HuH-7.5 (cell line): ENCODE measurements at regions not wholly inside any gene's neighbourhood (a gene's known extent, or its start where the extent isn't known, plus 50 kb on each side); places are given as distances from the start of the nearest gene placed in this dataset.
A peak's percentile ranks its signal among the peaks of the same experiment; 100 is the strongest.

Experiments used
- DNase-seq: peaks from one replicate; pipeline ENCODE4 v3.0.0; 2011; ENCODE audit warnings: low spot score

DNA sequence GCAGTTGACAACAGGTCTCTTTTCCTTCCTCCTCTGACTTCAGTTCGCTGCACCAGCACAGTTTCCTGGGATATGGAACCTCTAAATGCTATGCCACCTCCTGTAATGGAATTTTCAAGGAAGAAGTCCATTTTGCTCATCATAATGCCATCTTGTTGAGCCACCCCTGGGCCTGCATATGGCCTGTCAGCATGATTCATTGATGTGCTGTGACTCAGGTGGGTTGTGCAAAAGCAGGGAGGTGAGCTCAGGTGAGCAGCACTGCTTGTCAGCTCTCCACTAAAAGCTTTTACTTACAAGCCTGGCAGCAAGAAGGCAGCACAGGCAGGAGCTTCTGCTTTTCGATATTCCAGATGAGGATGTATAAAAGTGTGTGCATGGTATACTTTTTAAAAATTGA is 247.1 kb upstream of the LMCD1 start:
- no peak for DNase-seq

DNA sequence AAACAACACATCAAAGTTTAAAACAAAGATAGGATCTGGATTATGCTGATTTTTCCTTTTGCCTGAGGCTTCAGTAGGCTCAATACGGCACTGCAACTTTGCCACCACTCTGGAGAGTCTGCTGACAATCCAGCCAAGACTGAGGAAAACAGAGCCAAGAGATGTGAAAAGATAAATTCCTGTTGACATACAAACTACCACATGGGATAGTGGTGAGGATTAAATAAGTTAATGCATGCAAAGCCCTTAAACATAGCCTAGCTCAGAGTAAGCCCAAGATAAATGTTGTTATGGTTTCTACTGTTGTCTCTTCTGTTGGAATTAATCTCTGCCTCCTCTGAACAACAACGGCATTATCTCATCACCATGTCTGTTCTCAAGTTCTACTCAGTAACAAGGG is 245.9 kb upstream of the LMCD1 start:
- DNase-seq = no peak

DNA sequence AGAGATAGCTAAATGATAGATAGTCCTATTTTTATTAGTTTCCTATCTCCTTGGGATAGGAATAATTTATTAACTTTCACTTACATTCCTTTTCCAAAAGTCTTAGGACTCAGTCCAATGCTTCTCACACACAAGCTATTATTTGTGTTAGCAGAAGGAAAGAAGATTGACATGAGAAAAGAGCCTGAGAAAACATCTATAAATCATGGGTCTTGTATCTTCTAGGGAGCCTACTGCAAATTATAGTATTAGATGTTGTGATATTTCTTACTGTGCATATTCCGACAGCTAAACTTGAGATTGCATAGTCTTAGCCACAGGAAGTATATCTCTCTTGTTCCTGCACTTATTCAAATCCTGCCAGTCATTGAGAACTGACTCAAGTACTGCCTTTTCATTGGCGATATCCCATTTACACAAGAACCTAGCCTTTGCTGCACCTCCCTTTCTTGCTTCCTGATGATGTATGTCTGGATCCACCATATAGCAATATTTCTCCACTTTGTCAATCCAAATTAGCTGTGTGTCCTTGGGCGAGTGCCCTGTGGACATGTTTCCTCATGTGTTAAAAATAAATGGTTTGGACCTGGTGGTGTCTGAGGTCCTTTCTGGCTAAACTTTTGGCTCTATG is 245.1 kb upstream of the LMCD1 start:
- DNase-seq = no peak

DNA sequence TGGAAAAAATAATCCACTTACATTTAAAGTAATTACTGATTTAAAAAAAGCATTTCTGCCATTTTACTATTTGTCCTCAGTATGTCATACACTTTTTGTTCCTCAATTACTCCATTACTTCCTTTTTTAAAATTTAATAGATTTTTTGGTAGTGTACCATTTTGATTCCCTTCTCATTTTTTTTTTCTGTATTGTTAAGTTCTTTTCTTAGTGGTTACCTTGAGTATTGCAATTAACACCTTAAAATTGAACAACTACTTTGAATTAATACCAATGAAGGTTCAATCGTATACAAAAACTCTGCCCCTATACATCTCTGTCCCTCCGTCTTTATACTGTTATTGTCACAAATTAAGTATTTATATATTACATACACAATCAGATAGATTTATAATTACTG is 240.6 kb upstream of the LMCD1 start:
- no peak for DNase-seq

- DNase-seq = no peak
These were observed 234.9 kb upstream of the LMCD1 start for GRCh38 chr3:8266730-8267131.

- DNase-seq = no peak
These were observed 228.1 kb upstream of the LMCD1 start for GRCh38 chr3:8273479-8273878.

- no peak for DNase-seq
These were observed 225.6 kb upstream of the LMCD1 start for GRCh38 chr3:8276056-8276455.

GRCh38 chr3:8276506-8276905 is 225.1 kb upstream of the LMCD1 start:
- no peak for DNase-seq

DNA sequence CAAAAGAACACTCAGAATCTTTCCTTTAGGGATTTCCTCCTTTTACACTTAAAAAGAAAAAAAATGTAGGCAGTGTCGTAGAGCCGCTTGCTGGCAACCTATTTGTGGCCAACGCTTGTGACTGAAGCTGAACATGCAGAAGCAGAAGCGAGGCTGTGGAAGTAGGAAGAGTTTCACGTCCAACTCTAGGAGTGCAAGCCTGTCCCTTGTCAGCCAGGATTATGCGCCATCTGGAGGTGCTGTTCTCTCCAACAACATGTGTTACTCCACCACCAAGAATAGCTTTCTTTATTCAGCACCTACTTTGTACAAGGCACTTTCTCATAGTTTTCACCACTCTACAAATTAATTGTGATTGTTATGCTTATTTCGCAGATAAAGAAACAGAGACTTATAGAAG is 223.2 kb upstream of the LMCD1 start:
- DNase-seq = no peak

DNA sequence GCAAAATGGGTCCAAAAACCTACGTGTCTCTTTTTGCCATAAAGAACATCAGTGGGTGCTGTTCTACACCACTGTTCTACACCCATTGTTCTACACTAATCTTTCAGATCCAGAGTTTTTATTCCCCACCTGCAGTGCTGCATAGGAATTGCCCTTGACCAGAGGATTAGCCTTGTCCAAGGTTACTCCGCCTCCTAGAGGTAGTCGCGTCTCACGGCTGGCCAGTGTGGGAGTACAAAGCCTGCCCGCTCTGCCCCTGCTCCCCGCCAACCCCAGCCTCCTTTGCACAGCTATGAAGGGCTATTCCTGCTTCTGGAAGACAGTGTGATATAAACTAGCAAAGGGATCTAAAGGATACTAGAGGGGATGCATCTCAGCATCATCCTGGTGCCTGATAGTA is 222.1 kb upstream of the LMCD1 start:
- DNase-seq = no peak

DNA sequence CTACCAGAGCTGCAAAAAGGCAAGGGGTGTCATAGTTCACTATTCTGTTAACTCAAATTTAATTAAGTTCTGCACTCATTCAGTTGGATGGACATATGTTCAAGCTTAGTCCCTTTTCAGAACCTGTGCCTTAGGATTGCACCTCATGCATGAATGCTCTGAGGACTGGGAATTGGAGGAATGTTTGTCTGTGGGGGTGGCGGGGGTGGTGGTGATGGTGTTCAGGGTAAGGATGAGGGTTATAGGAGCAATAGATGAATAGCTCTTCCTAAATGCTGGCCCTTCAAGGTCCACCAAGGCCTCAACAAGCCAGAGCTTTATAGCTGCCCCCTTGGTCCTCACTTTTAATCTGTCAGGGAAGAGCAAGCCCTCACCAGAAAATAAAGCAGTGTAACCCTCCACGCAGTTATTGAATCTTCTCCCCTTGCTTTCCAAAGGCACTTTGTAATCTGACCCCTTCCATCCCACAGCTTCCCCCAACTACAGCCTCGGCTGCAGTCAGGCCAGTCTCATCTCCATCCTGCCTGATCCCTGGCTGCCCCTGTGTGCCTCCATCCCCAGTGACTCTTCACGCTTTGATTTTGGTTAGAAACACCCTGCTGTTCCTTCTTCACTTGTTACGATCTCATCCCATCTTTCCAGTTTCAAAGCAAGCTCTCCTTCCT is 221.6 kb upstream of the LMCD1 start:
- no peak for DNase-seq

DNA sequence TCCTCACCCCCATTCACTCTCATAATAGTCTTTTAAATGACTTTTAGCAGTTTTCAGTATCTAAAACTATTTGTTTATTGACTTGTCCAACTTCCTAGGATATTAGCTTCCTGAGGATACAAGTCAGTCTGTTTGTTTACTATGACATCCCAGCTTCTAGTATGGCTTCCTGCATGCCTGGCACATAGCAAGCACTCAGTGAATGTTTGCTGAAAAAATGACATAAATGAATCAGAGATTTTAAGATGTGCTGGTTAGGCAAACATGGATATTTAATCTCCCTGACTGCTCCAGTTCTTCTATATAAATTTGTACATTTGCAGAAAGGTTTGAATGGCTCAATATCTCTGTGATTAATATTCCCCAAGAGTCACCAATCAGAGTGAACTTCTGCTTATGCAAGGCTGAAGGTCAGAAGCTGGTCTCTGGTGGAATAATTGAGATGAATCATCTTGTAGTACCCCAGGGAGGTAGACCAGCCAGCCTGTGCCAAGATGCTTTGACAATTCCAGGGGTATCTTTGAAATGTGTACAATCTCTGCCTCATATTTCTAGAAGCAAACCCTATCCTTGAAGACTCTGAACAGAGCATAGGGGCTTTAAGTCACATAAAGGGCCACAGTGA is 219.0 kb upstream of the LMCD1 start:
- no peak for DNase-seq

DNA sequence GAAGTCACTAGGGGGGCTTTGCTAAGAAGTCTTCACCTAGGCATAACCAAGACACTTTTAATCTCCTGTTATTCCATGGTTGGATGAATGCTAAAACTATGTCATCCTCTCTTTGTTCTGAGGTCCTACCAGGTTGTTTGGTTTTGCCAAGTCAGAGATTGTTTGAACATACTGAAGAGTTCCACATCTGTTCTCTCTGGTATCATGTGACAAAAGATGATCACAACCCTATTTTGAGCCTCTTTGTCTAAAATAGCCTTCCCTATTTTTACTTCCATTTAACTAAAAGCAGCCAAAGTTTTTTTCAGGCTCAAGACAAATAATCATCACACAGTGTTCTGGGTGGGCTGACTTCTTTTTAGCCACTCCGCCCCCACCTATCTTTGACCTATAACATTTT is 218.4 kb upstream of the LMCD1 start:
- no peak for DNase-seq

DNA sequence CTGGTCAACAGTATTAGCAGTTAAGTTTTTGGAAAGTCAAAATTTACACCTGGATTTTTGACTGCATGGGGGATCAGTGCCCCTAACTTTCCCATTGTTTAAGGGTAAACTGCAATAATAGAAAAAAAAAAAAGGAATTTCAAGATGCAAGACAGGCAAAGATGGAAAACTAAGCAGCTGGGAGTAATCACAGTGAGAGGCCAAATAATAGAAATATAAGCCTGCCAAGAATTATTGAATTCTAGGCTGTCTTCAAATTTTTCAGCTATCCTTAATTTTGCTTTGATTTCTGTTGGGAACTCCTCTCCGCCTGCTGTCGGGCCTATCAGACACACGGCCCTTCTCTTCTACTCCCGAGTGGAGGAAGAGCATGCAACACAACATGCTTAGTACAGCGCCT is 215.5 kb upstream of the LMCD1 start:
- DNase-seq = no peak

GRCh38 chr3:8286749-8287148 is 214.9 kb upstream of the LMCD1 start:
- DNase-seq = no peak

GRCh38 chr3:8290611-8291010 is 211.0 kb upstream of the LMCD1 start:
- no peak for DNase-seq

DNA sequence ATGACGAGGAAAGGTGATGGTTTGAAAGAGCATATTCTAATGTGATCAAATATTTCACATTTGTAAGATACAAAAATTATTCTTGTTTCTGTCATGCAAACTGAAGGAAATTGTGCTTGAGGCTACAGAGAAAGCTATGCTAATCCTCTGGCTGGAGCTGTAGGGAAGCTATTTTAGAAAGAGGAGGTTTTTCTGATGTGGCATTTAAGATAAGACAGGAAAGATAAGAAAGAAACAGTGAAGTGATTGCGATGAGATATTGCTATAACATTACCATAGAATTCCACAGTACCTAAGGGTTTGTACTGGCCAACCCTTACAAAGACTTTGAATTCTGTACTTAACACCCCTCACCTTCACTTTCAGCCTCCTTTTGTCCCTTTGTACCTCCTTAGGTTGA is 205.2 kb upstream of the LMCD1 start:
- DNase-seq = no peak

DNA sequence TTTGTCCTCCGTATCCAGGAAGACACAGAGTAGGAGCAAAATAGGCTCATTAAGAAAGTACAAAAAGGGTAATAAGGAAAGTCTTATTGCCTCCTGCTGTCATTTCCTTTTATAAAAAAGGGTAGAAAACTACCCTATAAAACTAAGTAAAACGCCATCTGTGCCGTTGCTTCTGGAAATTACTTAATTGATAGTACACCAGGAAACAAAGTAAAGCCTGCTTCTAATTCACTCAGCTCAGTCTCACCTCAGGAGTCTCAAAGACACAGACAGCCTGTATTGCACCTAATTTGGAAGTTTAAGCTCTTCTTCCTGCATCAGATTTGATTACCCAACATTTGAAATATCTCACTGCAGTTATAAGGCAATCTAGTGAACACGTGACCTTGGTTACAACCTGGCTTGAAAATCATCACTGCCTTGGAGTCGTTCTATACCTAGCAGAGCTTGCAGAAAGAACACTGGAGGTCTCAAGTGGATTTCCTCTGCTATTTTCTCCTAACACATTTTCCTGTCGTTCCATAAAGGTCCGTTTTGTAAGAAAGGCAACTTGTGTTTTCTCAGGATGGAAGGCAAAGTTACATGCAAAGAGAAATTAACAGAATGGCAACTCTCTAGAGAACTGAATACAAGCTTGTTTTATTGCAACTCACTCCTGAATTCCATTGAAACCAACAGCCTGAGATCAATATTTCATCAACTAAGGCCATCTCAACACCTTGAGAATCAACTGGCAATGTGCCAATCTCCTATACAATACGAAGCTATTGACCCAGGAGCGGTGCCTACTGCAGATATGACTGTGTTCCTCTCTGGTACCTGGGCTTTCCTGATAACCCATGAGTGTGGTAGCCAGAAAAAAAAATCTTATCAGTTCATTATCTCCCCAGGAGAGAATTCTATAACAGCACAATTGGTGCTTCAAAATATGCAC is 203.3 kb upstream of the LMCD1 start:
- DNase-seq = no peak

- DNase-seq = peak; percentile 28
These were observed 199.5 kb upstream of the LMCD1 start for GRCh38 chr3:8301977-8302735.

DNA sequence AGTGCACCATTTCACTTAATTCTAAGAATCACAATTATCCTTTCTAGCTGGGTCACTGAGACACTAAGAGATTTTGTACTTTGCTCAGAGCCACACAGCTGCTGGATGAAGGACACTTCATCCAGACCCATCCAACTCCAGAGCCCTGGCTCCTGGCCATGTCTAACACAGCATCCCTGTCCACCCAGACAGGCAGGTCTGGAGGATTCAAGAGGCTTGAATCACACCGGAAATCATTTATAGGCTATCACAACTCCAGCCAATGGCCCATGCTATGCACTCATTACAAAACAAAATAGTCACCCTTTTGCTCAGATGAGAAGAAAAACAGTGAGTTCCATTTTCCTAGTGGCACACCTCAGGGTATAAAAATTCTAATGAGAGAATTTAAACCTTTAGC is 198.2 kb upstream of the LMCD1 start:
- DNase-seq = no peak

DNA sequence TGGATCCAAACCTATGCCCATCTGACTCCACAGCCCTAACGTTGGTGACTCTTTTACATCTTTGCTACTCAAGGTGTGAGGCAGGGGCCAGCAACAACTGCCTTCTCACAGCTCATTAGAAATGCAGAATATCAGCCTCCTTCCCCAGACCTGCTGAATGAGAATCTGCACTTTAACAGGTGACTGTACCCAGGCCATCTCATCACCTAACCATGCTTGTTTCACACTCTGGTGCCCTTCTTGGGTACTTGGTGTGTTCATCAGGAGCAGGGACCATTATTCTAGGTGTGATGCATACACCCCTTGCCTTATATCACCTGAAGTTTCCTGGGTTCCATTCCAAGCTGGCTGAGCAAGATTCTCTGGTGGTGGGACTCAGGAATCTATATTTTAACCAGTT is 196.3 kb upstream of the LMCD1 start:
- no peak for DNase-seq

GRCh38 chr3:8307545-8308110 is 194.0 kb upstream of the LMCD1 start:
- no peak for DNase-seq
